KBM-7 (cell line): ENCODE measurements at regions not wholly inside any gene's neighbourhood (a gene's known extent, or its start where the extent isn't known, plus 50 kb on each side); places are given as distances from the start of the nearest gene placed in this dataset.

Experiments used
- DNase-seq: peaks from one replicate; pipeline ENCODE4 v3.0.0-alpha.2; 2015
- in situ Hi-C: fragments of 300-500 bp; cut with MboI; formaldehyde crosslinking; loops from 2 replicates; pipeline ENCODE4 v1.14.3; 2020; ENCODE audit warnings: low sequenced_read_pairs, low pct_unique_long_range_greater_than_20kb, mixed read lengths

- no peak for DNase-seq
- in situ Hi-C loops = no loop called here
Measured at GRCh38 chr10:119996944-119997343, 104.4 kb downstream of the SEC23IP start.

DNA sequence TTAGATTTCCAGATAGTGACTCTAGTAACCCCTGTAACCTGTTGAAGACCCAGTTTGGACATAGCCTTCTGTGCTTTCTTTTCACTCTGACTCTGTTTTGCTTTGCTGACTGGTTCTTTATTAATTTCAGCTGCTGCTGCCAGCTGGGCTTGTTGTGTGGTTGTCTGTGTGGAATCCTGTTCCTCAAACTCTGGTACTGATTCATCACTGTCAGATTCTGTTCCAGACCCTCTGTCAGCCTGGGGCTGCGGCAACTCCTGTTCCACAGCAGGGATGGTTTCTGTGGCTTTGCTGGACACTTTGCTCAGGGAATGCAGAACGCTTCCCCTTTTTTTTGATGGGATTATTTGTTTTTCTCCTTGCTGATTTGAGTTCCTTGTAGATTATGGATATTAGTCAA lies 104.9 kb downstream of the SEC23IP start:
- DNase-seq = peak; percentile 4
- in situ Hi-C loops = no loop called here

- in situ Hi-C loops = no loop called here
- no peak for DNase-seq
Measured at GRCh38 chr10:120002785-120003184, 110.3 kb downstream of the SEC23IP start.

- in situ Hi-C loops = no loop called here
- no peak for DNase-seq
Measured at GRCh38 chr10:120005207-120006201, 113.0 kb downstream of the SEC23IP start.

- in situ Hi-C loops = no loop called here
- no peak for DNase-seq
Measured at GRCh38 chr10:120007261-120007660, 114.7 kb downstream of the SEC23IP start.

DNA sequence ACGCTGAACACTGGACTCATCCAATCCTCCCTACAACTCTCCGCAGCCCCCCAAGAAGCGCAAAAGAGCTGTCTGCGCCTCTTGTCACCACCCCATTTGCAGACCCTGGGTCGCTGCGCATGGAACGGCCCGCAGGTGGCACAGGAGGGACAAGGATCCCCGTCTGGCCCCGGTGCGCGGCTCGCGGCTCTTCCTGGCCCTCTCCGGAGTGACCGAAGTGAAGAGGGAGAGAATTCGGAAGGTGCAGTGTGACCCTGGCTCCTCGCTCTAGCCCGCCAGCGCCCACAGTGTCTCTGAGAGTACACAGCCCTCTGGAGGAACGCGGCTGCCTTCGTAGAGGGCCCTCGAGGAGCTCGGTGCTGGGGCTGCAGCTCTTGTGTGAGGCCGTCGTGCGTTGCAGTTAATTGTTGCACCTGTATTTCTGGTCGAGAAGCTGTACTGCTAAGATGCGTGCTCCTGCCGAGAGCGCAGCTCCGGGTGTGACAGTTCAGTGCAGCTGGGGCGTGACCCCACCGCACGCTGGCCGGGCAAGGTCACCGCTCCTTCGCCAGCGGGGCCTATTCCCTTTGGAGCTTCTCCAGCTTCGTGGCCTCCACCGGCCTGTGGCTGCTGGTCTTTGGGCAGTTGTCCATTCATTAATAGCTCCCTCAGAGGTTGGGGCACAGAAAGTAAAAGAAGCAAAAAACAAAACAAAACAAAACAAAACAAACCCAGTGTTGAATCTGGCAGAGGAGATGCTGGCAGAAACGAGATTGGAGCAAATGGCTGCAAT lies 119.0 kb downstream of the SEC23IP start:
- DNase-seq = no peak
- in situ Hi-C loops = no loop called here

GRCh38 chr10:120012131-120012400 lies 119.5 kb downstream of the SEC23IP start:
- no peak for DNase-seq
- in situ Hi-C loops = no loop called here

DNA sequence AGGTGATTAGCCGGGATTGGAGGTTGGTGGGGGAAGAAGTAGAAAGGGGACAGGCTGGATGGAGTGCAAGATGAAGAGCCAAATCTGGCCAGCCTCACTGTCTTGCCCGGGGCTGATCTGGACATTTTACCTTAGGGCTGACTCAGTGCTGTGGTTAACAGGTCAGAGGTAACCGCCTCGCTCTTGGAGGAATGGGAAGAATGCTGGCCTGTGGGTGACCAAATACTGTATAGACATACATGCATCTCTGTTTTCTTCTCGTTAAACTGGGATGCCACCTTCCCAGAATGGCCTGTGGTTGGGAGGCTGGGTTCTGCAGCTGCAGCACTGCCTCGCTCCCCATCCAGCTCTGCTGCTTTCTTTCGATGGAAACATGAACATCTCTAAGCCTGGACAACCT lies 120.0 kb downstream of the SEC23IP start:
- in situ Hi-C loops = no loop called here

DNA sequence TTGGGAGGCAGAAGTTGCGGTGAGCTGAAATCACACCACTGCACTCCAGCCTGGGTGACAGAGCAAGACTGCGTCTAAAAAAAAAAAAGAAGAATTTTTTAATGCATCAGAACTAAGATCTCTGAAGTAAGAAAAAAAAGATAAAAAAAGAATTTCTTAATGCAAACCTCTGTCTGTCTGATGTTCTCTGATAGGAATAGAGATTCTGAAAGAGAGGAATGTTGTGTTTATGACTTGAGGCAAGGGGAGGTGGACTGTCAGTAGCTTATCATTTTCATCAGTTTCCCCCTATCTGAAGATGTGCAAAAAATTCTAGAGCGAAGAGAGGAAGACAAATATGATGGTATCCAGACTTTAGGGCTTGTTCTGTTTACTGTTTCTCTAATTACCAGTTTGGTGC lies 121.5 kb downstream of the SEC23IP start:
- DNase-seq = no peak
- in situ Hi-C loops = no loop called here

More for the DNA sequence above, 120.0 kb downstream of the SEC23IP start:
- DNase-seq = no peak

- DNase-seq = no peak
- in situ Hi-C loops = no loop called here
Measured at GRCh38 chr10:120015064-120015463, 122.5 kb downstream of the SEC23IP start.

DNA sequence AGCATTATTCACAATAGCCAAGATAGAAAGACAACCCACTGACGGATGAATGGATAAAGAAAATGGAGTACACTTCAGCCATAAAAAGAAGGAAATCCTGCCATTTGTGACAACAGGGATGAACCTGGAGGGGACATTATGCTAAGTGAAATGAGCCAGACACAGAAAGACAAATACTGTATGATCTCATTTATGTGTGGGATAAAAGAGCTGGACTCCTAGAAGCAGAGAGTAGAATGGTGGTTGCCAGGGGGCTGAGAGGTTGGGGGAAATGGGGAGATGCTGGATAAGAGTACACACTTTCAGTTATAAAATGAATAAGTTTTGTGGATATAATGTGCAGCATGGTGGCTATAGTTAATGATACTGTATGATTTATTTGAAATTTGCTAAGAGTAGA lies 124.4 kb downstream of the SEC23IP start:
- DNase-seq = no peak
- in situ Hi-C loops = no loop called here

DNA sequence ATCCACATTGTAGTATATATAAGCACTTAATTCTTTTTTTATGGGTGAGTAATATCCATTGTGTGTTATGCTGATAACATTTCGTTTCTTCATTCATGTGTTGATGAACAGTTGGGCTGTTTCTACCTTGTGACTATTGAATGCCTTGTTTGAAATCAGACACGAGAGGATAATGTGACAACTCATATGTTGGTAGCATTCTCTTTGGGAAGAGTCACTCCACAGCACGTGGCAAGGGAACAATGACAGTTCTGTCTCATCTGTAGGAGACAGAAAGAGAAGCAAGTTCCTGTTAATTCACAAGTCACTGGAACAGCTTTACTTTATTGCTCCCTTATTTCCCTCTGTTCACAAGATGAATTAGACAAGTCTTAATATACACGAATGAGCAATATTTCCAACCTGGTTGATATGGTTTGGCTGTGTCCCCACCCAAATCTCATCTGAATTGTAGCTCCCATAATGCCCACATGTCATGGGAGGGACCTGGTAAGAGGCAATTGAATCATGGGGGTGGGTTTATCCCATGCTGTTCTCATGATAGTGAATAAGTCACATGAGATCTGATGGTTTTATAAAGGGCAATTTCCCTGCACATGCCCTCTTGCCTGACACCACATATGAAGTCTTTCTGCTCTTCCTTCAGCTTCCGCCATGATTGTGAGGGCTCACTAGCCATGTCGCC lies 125.3 kb downstream of the SEC23IP start:
- in situ Hi-C loops = no loop called here
- no peak for DNase-seq

GRCh38 chr10:120018695-120019094 lies 126.2 kb downstream of the SEC23IP start:
- no peak for DNase-seq
- in situ Hi-C loops = no loop called here

GRCh38 chr10:120019568-120019967 lies 127.0 kb downstream of the SEC23IP start:
- in situ Hi-C loops = no loop called here
- no peak for DNase-seq

DNA sequence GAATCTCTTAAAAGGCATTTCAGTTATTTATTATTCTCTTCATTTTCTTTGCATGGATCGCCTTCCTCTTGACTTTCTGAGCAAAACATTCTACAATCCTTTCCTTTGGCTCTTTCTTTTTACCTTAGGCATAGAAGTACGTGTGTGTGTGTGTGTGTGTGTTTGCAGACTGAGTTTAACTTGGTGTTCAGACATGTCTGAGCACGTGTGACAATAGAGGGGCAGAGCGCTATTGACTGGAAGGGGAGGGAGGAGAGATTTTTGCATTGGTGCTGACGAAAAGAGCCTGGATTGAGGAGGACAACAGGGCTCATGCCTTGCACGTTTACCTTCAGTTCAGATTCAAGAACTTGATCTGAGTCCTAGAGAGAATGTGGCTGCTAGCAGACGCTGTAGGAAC lies 129.8 kb downstream of the SEC23IP start:
- in situ Hi-C loops = no loop called here
- no peak for DNase-seq

- in situ Hi-C loops = no loop called here
Measured at GRCh38 chr10:120034236-120034635, 141.7 kb downstream of the SEC23IP start.

GRCh38 chr10:120039046-120039445 lies 146.5 kb downstream of the SEC23IP start:
- DNase-seq = no peak
- in situ Hi-C loops = no loop called here

More at GRCh38 chr10:120034236-120034635, 141.7 kb downstream of the SEC23IP start:
- no peak for DNase-seq

GRCh38 chr10:120039826-120040225 lies 147.3 kb downstream of the SEC23IP start:
- peak; percentile 16 for DNase-seq
- in situ Hi-C loops = no loop called here

DNA sequence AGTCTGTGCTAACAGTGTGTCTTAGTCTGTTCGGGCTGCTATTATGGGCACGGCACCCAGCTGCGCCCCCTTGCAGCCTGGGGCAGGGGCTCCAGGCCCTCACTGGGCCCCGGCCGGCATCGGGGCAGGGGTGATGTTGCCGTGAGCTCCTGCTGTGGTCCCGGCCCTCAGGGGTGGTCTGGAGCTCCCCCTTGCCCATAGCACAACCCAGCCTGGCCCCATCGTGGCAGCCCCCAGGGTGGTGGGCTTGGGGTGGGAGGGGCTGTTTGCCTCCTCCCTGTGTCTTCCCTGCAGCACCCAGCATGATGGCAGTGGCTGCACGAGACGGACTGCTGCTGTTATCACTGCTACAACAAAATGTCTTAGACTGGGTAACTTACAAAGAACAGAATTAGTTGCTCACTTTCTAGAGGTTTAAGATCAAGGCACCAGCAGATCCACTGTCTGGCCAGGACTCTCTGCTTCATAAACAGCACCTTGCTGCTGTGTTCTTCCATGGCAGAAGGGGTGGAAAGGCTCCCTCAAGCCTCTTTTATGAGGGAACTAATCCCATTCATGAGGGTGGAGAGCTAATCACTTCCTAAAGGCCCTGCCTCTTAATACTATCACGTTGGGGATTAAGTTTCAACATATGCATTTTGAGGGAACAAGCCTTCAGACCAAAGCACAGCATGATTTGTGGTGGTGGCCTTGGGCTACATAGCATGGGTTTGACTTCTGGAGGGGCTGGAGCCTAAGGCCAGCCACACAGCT lies 149.5 kb downstream of the SEC23IP start:
- in situ Hi-C loops = no loop called here
- DNase-seq = no peak
